Kidney (tissue), 13 donors: ENCODE measurements at regions not wholly inside any gene's neighbourhood (a gene's known extent, or its start where the extent isn't known, plus 50 kb on each side); places are given as distances from the start of the nearest gene placed in this dataset.
A peak's percentile ranks its signal among the peaks of the same experiment; 100 is the strongest.

Source experiments
- DNase-seq, 5 donors: peaks; one replicate each; pipeline ENCODE4 v3.0.0-alpha.2; 2013 to 2020
- FAIRE-seq: peaks from 2 replicates; lab custom pipeline; 2012; peaks lifted over from hg19 to GRCh38; lab: Jason Lieb, UNC
- H3K27ac ChIP-seq, 2 donors: one replicate each; pipeline ENCODE4 v1.7.0; 2013; ENCODE audit warnings: low read depth in 2 of 2, low read length in 2 of 2, inconsistent platforms in 1 of 2
- H3K27me3 ChIP-seq: one replicate; pipeline ENCODE4 v1.7.1; 2013; ENCODE audit warnings: low read length, inconsistent platforms; ENCODE audit not compliant: control insufficient read depth, insufficient read depth
- H3K36me3 ChIP-seq, 3 donors: one replicate each; pipeline versions ENCODE4 v1.7.0 to v1.7.1; 2013; ENCODE audit warnings: low read length in 3 of 3, control low read depth in 1 of 3, inconsistent platforms in 1 of 3; ENCODE audit not compliant: insufficient read depth in 3 of 3, control insufficient read depth in 2 of 3
- H3K4me1 ChIP-seq, 3 donors: one replicate each; pipeline versions ENCODE4 v1.7.0 to v1.7.1; 2013; ENCODE audit warnings: low read length in 3 of 3, inconsistent platforms in 1 of 3, low read depth in 1 of 3; ENCODE audit not compliant: control insufficient read depth in 2 of 3, insufficient read depth in 2 of 3
- H3K4me3 ChIP-seq, 3 donors: one replicate each; pipeline versions ENCODE4 v1.7.0 to v1.8.1; 2013; ENCODE audit warnings: low read length in 3 of 3, control low read depth in 1 of 3, inconsistent platforms in 1 of 3
- H3K9ac ChIP-seq, 3 donors: one replicate each; pipeline versions ENCODE4 v1.7.0 to v1.7.1; 2013; ENCODE audit warnings: low read length in 3 of 3, control low read depth in 1 of 3, inconsistent platforms in 1 of 3
- H3K9me3 ChIP-seq, 3 donors: one replicate each; pipeline versions ENCODE4 v1.7.0 to v1.7.1; 2013; ENCODE audit warnings: low read length in 3 of 3, control low read depth in 1 of 3, inconsistent platforms in 1 of 3; ENCODE audit not compliant: control insufficient read depth in 2 of 3, insufficient read depth in 1 of 3
- intact Hi-C: fragments of 100-400 bp; cut with DNase I; formaldehyde crosslinking; loops from one replicate; pipeline ENCODE4 v1.11.1; 2022
- TF ChIP-seq, protein P1 (sequence below): IDR thresholded peaks from 3 replicates; pipeline ENCODE4 v1.5.1; 2012; ENCODE audit warnings: mild to moderate bottlenecking, moderate library complexity, borderline replicate concordance; ENCODE audit not compliant: insufficient read depth; ENCODE audit errors: extremely low read depth
- donor health status: control.
- donor health status: control.
- donor health status: control.
- donor health status: control.
- donor health status: control.
- donor health status: DM: yes; HTN: yes; CAD: no.
- donor health status: Normal renal cell carcinoma (clear cell type).

DNA sequence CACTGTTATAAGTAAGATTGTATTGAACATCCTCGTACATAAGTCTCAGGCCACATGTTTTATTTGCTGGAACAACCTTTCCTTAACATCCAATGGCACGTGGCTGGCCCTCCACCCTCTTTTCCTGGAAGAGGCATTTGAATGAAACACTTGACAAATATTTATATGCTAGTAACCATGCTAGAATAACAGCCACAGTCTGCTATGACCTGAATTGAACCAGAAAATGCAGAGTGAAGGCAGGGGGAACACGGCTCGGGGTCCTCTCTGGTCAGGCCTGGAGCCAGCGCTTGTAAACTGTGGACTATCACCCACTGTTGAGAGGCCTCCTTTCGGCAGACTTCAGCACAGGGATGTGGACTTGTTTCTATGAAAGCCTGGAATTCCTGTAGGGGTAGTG is 198.2 kb upstream of the COPS8 start:
- DNase-seq, result peak in 3 of 5 donors; percentile 33 to 79 (median 52)
- H3K27me3 ChIP-seq, result no peaks in the 10 kb centered on the region
- H3K27ac ChIP-seq, result peak overlapping the region in 1 of 2 donors; percentile 30
- no peak overlapping the region for H3K4me3 ChIP-seq
- no peaks in the 10 kb centered on the region for H3K36me3 ChIP-seq
- TF ChIP-seq, protein P1, sequence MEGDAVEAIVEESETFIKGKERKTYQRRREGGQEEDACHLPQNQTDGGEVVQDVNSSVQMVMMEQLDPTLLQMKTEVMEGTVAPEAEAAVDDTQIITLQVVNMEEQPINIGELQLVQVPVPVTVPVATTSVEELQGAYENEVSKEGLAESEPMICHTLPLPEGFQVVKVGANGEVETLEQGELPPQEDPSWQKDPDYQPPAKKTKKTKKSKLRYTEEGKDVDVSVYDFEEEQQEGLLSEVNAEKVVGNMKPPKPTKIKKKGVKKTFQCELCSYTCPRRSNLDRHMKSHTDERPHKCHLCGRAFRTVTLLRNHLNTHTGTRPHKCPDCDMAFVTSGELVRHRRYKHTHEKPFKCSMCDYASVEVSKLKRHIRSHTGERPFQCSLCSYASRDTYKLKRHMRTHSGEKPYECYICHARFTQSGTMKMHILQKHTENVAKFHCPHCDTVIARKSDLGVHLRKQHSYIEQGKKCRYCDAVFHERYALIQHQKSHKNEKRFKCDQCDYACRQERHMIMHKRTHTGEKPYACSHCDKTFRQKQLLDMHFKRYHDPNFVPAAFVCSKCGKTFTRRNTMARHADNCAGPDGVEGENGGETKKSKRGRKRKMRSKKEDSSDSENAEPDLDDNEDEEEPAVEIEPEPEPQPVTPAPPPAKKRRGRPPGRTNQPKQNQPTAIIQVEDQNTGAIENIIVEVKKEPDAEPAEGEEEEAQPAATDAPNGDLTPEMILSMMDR, result no peak
- intact Hi-C loops, result no loop called here
- no peak overlapping the region for H3K9ac ChIP-seq
- FAIRE-seq, result no peak
- no peaks in the 10 kb centered on the region for H3K9me3 ChIP-seq
- peaks cover 0 to 14% (median 14%) of the 10 kb centered on the region in 3 donors for H3K4me1 ChIP-seq

DNA sequence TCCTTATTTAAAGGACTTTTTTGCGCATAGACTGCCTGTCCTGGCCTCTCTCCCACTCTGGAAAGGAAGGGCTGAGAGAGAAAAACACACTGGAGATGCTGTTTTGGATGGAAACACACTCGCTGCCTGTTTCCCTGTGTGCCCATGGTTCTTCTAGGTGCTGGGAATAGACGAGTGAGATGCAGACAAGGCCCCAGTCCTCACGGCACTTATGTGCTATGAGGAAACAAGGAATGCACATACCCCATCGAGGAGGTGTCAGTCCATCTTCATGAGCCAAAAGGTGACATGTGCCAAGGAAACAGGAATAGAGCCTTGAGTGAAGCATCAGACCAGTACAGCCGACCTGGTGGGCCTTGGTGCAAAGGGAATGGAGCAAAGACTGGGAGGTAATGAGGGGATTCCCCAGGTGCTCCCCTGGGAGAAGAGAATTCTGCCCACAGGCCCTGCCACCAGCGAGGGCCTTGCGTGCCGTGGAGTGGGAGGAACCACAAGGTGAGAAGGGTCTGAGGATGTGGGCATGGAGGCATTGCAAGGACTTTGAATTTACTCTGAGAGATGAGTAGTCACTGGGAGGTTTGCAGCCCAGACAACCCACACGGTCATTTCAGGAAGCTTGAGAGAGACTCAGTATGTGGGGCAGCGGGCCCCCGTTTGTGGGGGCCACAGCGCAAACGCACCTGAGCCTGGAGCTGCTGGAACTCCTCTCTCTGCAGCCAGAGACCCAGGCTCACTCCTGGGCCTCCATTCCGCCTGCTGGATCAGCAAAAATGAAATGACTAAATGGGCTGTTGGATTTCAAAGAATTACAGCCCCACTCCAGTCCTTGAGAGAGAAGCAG is 197.5 kb upstream of the COPS8 start:
- Histone ChIP-seq H3K36me3 (no peaks in the 10 kb centered on the region), H3K4me1 (peaks cover 0 to 14% (median 14%) of the 10 kb centered on the region in 3 donors), H3K9ac (no peak overlapping the region), H3K27ac (peak overlapping the region in 1 of 2 donors; percentile 30), H3K27me3 (no peaks in the 10 kb centered on the region), H3K4me3 (no peak overlapping the region), H3K9me3 (no peaks in the 10 kb centered on the region)
- intact Hi-C loops, result no loop called here
- no peak for FAIRE-seq
- TF ChIP-seq, protein P1, result no peak
- peak in 1 of 5 donors; percentile 30 for DNase-seq

DNA sequence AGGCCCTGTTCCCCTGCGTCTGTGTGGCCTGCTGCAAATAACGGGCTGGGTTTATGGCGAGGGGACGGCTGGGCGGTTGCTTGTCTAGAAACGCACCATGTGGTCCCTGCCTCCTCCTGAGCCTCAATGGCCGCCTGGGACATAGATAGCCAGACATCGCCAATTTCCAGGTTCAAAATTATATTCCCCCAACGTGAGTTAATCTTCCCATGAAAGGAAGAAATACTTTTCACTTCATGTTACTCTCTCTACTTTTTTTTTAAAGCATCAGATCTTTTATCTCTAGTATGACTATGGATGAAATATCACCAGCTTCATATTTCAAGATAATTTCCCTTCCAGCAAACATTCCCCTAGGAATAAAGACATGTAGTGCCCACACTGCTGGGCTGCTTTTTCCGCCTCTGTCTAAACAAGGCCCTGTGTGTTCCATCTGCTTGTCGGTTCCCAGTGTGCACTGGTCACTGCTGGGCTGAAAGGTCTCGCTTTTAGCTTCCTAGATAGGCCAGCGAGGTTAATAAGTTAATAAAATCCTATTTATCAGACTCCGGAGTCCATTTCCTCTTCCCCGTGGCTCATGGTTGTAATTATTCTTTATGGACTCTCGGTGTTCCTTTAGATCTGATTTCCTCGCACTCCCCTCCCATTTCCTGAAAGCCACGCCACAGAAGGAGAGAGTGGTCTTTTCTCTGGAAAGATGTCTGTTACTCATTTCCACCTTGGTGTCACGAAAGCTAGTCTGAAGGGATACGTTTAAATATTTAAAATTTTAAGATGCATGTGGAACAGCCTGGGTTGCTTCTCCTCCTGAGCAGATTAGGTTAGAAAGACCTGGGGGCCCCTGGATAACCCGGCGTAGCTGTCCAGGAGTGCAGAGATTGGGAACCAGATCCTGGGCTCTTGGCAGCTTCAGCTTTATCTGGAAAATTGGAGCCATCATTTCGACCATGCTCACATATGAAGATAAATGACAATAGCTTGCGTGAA is 196.6 kb upstream of the COPS8 start:
- no peak overlapping the region for H3K27ac ChIP-seq
- H3K36me3 ChIP-seq, result no peaks in the 10 kb centered on the region
- H3K4me1 ChIP-seq, result peaks cover 0 to 14% (median 14%) of the 10 kb centered on the region in 3 donors
- TF ChIP-seq, protein P1, result no peak
- DNase-seq (peak; percentile 58 to 88 (median 77)), FAIRE-seq (no peak)
- intact Hi-C loops, result no loop called here
- H3K9me3 ChIP-seq, result no peaks in the 10 kb centered on the region
- H3K27me3 ChIP-seq, result no peaks in the 10 kb centered on the region
- H3K4me3 ChIP-seq, result no peak overlapping the region
- no peak overlapping the region for H3K9ac ChIP-seq
